H1 (cell line): ENCODE measurements at regions not wholly inside any gene's neighbourhood (a gene's known extent, or its start where the extent isn't known, plus 50 kb on each side); places are given as distances from the start of the nearest gene placed in this dataset.

ENCODE experiments used
- CTCF ChIA-PET: fragments of 300-600 bp; sonication (Branson Sonifier 250); formaldehyde crosslinking; loops from one replicate; lab custom pipeline; 2021; ENCODE audit not compliant: partially characterized antibody; lab: Charles Lee
- POLR2A ChIA-PET: fragments of 300-600 bp; sonication (Branson Sonifier 250); formaldehyde crosslinking; loops from one replicate; lab custom pipeline; 2021; ENCODE audit warnings: inconsistent platforms; ENCODE audit not compliant: partially characterized antibody; lab: Charles Lee
- DNase-seq, 2 experiments: peaks; one replicate each; pipeline versions ENCODE4 v3.0.0 to v3.0.0-alpha.2; 2010 to 2022; ENCODE audit warnings: low spot score in 2 of 2, low read depth in 1 of 2, mixed read lengths in 1 of 2
- FAIRE-seq: peaks from 2 replicates; lab custom pipeline; 2011; peaks lifted over from hg19 to GRCh38; lab: Jason Lieb, UNC
- H2AFZ ChIP-seq: 2 replicates; pipeline ENCODE4 v1.8.1; 2012; ENCODE audit warnings: low read length, inconsistent platforms
- H2AK5ac ChIP-seq: 2 replicates; pipeline ENCODE4 v1.6.1; 2013; ENCODE audit warnings: low read depth, low read length
- H2BK120ac ChIP-seq: replicated peaks from 2 replicates; pipeline ENCODE3; 2013; ENCODE audit warnings: low read depth, low read length, inconsistent platforms
- H2BK12ac ChIP-seq: 2 replicates; pipeline ENCODE4 v1.6.1; 2013; ENCODE audit warnings: low read depth, low read length
- H2BK15ac ChIP-seq: 2 replicates; pipeline ENCODE4 v1.6.1; 2013; ENCODE audit warnings: low read length
- H2BK20ac ChIP-seq: 2 replicates; pipeline ENCODE4 v1.6.1; 2013; ENCODE audit warnings: low read length
- H2BK5ac ChIP-seq: 2 replicates; pipeline ENCODE4 v1.6.1; 2013; ENCODE audit warnings: low read depth, low read length
- H3K14ac ChIP-seq: 2 replicates; pipeline ENCODE4 v1.6.1; 2013; ENCODE audit warnings: inconsistent platforms; ENCODE audit not compliant: insufficient read length
- H3K18ac ChIP-seq: 2 replicates; pipeline ENCODE4 v1.6.1; 2013; ENCODE audit warnings: low read length; ENCODE audit errors: extremely low read depth
- H3K23ac ChIP-seq: 2 replicates; pipeline ENCODE4 v1.6.1; 2013; ENCODE audit warnings: inconsistent platforms; ENCODE audit not compliant: insufficient read length
- H3K23me2 ChIP-seq: 2 replicates; pipeline ENCODE4 v1.6.1; 2013; ENCODE audit warnings: low read depth, low read length
- H3K27ac ChIP-seq: 2 replicates; pipeline ENCODE4 v1.6.1; 2011; ENCODE audit warnings: low read depth, low read length, inconsistent platforms
- H3K27me3 ChIP-seq, 4 experiments: replicated peaks in 1 of 4; 1 replicate in 1 of 4; 2 replicates in 3 of 4; pipeline versions ENCODE4 v1.6.1 to v1.8.1; 2011 to 2013; ENCODE audit warnings: low read length in 3 of 4, mild to moderate bottlenecking in 3 of 4, inconsistent platforms in 2 of 4, mixed read lengths in 2 of 4, moderate library complexity in 1 of 4; ENCODE audit not compliant: control insufficient read depth in 3 of 4, insufficient read depth in 3 of 4; ENCODE audit errors: extremely low read depth in 1 of 4
- H3K36me3 ChIP-seq, 4 experiments: 2 replicates each; pipeline versions ENCODE4 v1.6.1 to v1.8.1; 2011 to 2013; ENCODE audit warnings: mild to moderate bottlenecking in 4 of 4, low read length in 3 of 4, moderate library complexity in 2 of 4, control low read depth in 1 of 4, inconsistent platforms in 1 of 4; ENCODE audit not compliant: insufficient read depth in 4 of 4, control insufficient read depth in 2 of 4
- H3K4ac ChIP-seq: replicated peaks from 2 replicates; pipeline ENCODE3; 2013; ENCODE audit warnings: low read length, low read depth, mixed read lengths, inconsistent platforms; ENCODE audit not compliant: insufficient read length
- H3K4me1 ChIP-seq, 4 experiments: replicated peaks in 1 of 4; 1 replicate in 1 of 4; 2 replicates in 3 of 4; pipeline versions ENCODE4 v1.6.1 to v1.8.1; 2011 to 2013; ENCODE audit warnings: low read length in 3 of 4, inconsistent platforms in 2 of 4, mixed read lengths in 1 of 4; ENCODE audit not compliant: insufficient read depth in 4 of 4, control insufficient read depth in 3 of 4
- H3K4me2 ChIP-seq, 2 experiments: 2 replicates each; pipeline versions ENCODE4 v1.6.1 to v1.8.1; 2011 to 2013; ENCODE audit warnings: low read depth in 2 of 2, low read length in 2 of 2, control low read depth in 1 of 2, inconsistent platforms in 1 of 2, mild to moderate bottlenecking in 1 of 2; ENCODE audit not compliant: insufficient read depth in 1 of 2
- H3K4me3 ChIP-seq, 4 experiments: fragments of 200-600, 300-600 bp in 1 of 4; sonication (generic), shearing (Covaris generic), sonication (Bioruptor Twin) in 1 of 4; 2 replicates each; pipeline versions ENCODE4 v1.5.1 to v1.8.1; 2011 to 2016; ENCODE audit warnings: low read length in 4 of 4, low read depth in 3 of 4, control low read depth in 2 of 4, inconsistent platforms in 2 of 4, mild to moderate bottlenecking in 2 of 4, mixed read lengths in 1 of 4, moderate library complexity in 1 of 4; ENCODE audit not compliant: insufficient read depth in 2 of 4; ENCODE audit errors: extremely low read depth in 1 of 4
- H3K56ac ChIP-seq: replicated peaks from 2 replicates; pipeline ENCODE3; 2013; ENCODE audit warnings: low read depth, mild to moderate bottlenecking, mixed read lengths, low read length, inconsistent platforms; ENCODE audit not compliant: insufficient read length
- H3K79me1 ChIP-seq: 2 replicates; pipeline ENCODE4 v1.6.1; 2013; ENCODE audit warnings: low read depth, low read length, control low read depth
- H3K79me2 ChIP-seq, 2 experiments: 2 replicates each; pipeline versions ENCODE4 v1.6.1 to v1.8.1; 2012 to 2013; ENCODE audit warnings: low read length in 2 of 2, mild to moderate bottlenecking in 2 of 2, inconsistent platforms in 1 of 2; ENCODE audit not compliant: insufficient read depth in 2 of 2, control insufficient read depth in 1 of 2
- H3K9ac ChIP-seq, 4 experiments: replicated peaks in 1 of 4; 1 replicate in 1 of 4; 2 replicates in 3 of 4; pipeline versions ENCODE4 v1.6.1 to v1.8.1; 2011 to 2013; ENCODE audit warnings: low read depth in 3 of 4, low read length in 3 of 4, control low read depth in 2 of 4, mild to moderate bottlenecking in 2 of 4, moderate library complexity in 2 of 4, inconsistent platforms in 1 of 4; ENCODE audit errors: extremely low read depth in 1 of 4
- H3K9me3 ChIP-seq, 2 experiments: 2 replicates each; pipeline versions ENCODE4 v1.6.1 to v1.8.1; 2012 to 2013; ENCODE audit warnings: mild to moderate bottlenecking in 2 of 2, moderate library complexity in 2 of 2, control low read depth in 1 of 2, inconsistent platforms in 1 of 2, low read depth in 1 of 2, low read length in 1 of 2, mixed read lengths in 1 of 2; ENCODE audit not compliant: insufficient read depth in 2 of 2
- H4K20me1 ChIP-seq, 2 experiments: replicated peaks in 1 of 2; 2 replicates each; pipeline versions ENCODE3 to v1.8.1; 2011 to 2013; ENCODE audit warnings: inconsistent platforms in 2 of 2, low read length in 2 of 2, mild to moderate bottlenecking in 1 of 2; ENCODE audit not compliant: insufficient read depth in 2 of 2, control insufficient read depth in 1 of 2
- H4K5ac ChIP-seq: 2 replicates; pipeline ENCODE4 v1.6.1; 2013; ENCODE audit warnings: low read length, low read depth, mixed read lengths, inconsistent platforms; ENCODE audit not compliant: insufficient read length
- H4K8ac ChIP-seq: 2 replicates; pipeline ENCODE4 v1.8.0; 2013; ENCODE audit warnings: mild to moderate bottlenecking, moderate library complexity, low read length, inconsistent platforms; ENCODE audit not compliant: insufficient read depth; ENCODE audit errors: extremely low read depth
- H4K91ac ChIP-seq: replicated peaks from 2 replicates; pipeline ENCODE3; 2013; ENCODE audit warnings: low read length, mixed read lengths, inconsistent platforms; ENCODE audit not compliant: insufficient read length
- ASH2L ChIP-seq: fragments of 200-600, 300-600 bp; sonication (generic); IDR thresholded peaks from one replicate; pipeline ENCODE4 v1.7.1; 2017; ENCODE audit warnings: low read length
- ATF2 ChIP-seq: IDR thresholded peaks from 2 replicates; pipeline ENCODE4 v1.6.1; 2012; ENCODE audit warnings: low read length, inconsistent platforms
- CREB1 ChIP-seq: IDR thresholded peaks from 2 replicates; pipeline ENCODE4 v1.6.1; 2012; ENCODE audit warnings: inconsistent platforms
- KDM5A ChIP-seq: fragments of 200-600 bp; IDR thresholded peaks from 2 replicates; pipeline ENCODE4 v1.7.1; 2012; ENCODE audit warnings: mild to moderate bottlenecking, low read length, inconsistent platforms, mixed read lengths
- SIN3A ChIP-seq, 2 experiments: IDR thresholded peaks in 1 of 2; conservative IDR thresholded peaks in 1 of 2; 2 replicates each; pipeline ENCODE4 v1.6.1; 2011 to 2012; ENCODE audit warnings: low read length in 2 of 2, improper control_type of control experiment in 1 of 2, low read depth in 1 of 2, mild to moderate bottlenecking in 1 of 2
- WGBS, 2 experiments: shearing (Covaris generic) in 1 of 2; methylation state at CpG; one replicate each; pipeline versions ENCODE4 v1.1.6 to v1.1.7; 2013 to 2015; ENCODE audit warnings: low lambda C conversion rate in 2 of 2, mixed read lengths in 2 of 2, inconsistent platforms in 1 of 2, low coverage in 1 of 2, missing lambda C conversion rate in 1 of 2; ENCODE audit not compliant: insufficient replicate concordance in 2 of 2, insufficient coverage in 1 of 2, insufficient read length in 1 of 2; ENCODE audit errors: extremely low coverage in 1 of 2, missing lambda C conversion rate in 1 of 2; 5-methylcytosine and 5-hydroxymethylcytosine counted together

DNA sequence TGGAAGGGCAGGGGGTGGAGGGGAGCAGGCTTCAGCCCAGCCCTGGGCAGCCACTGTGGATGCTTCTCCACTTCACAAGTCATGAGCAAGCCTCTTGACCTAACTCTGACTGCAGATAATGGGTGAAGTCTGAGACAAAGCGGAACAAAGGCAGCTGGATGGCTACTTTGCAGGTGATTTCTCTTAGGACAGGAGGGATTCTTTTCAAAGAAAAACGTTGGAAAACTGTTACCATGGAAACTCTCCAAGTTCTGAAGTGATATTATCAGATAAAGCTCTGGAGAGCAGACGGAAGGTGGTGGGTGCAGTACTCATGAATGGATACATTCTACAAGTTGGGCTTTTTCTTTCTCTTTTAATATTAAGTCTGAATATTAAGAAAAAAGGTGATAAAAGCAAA lies 254.2 kb upstream of the SLCO3A1 start:
- no peaks in the 10 kb centered on the region for H3K79me1 ChIP-seq
- no peak overlapping the region for H4K5ac ChIP-seq
- no peaks in the 10 kb centered on the region for H4K20me1 ChIP-seq
- no peak overlapping the region for H2AFZ ChIP-seq
- no peak overlapping the region for H2AK5ac ChIP-seq
- no peaks in the 10 kb centered on the region; a peak in 1 of 7 replicates for H3K4me1 ChIP-seq
- H4K91ac ChIP-seq = no peak overlapping the region
- H2BK120ac ChIP-seq = no peak overlapping the region
- H3K4ac ChIP-seq = no peak overlapping the region
- FAIRE-seq = no peak
- no peaks in the 10 kb centered on the region for H3K27me3 ChIP-seq
- H2BK20ac ChIP-seq = no peak overlapping the region
- H3K23me2 ChIP-seq = no peaks in the 10 kb centered on the region
- H2BK12ac ChIP-seq = no peak overlapping the region
- H3K14ac ChIP-seq = no peak overlapping the region
- H3K27ac ChIP-seq = no peak overlapping the region
- POLR2A ChIA-PET = no interaction called here
- H4K8ac ChIP-seq = no peak overlapping the region
- TF ChIP-seq KDM5A (no peak), CREB1 (no peak), ASH2L (no peak), SIN3A (conservative IDR thresholded peaks at IDR 0.05 in 1 of 2, IDR thresholded peaks at IDR 0.05 in 1 of 2; ENCODE audit: low read depth in 1 of 2, low read length in 2 of 2) (no peak), ATF2 (no peak)
- H3K9ac ChIP-seq = no peak overlapping the region
- no peak overlapping the region for H3K56ac ChIP-seq
- no peak overlapping the region for H2BK15ac ChIP-seq
- WGBS, 2 experiments = 76% methylated on average over 3 of the region's 3 CpGs; no CpG with 5 or more reads in 1 of the 2 experiments
- DNase-seq = no peak
- H3K18ac ChIP-seq = no peak overlapping the region
- no peak overlapping the region for H3K4me2 ChIP-seq
- no peak overlapping the region for H2BK5ac ChIP-seq
- no peaks in the 10 kb centered on the region for H3K9me3 ChIP-seq
- H3K23ac ChIP-seq = no peak overlapping the region
- H3K79me2 ChIP-seq = no peaks in the 10 kb centered on the region
- H3K4me3 ChIP-seq = no peak overlapping the region
- CTCF ChIA-PET = interaction anchor here (0.7 kb wide), 1 partner anchor 563 kb away, joined by 3 read pairs; no protein-coding TSS in a partner anchor
- H3K36me3 ChIP-seq = no peaks in the 10 kb centered on the region
